ENCODE measurements at regions not wholly inside any gene's neighbourhood (a gene's known extent, or its start where the extent isn't known, plus 50 kb on each side); places are given as distances from the start of the nearest gene placed in this dataset.

- intact Hi-C loops (cut with DNase I): no loop called here
- no peak for ATAC-seq
- Histone ChIP-seq H3K4me1 (no peaks in the 10 kb centered on the region), H3K27ac (no peak overlapping the region), H3K27me3 (ENCODE audit: insufficient read depth in 3 of 3, low read length in 2 of 3) (no peaks in the 10 kb centered on the region), H3K4me3 (no peak overlapping the region), H3K36me3 (ENCODE audit: insufficient read depth in 1 of 2, low read depth in 1 of 2) (no peaks in the 10 kb centered on the region), H3K9me3 (no peaks in the 10 kb centered on the region)
- DNase-seq: no peak
- WGBS, 3 donors: 81 to 85% (median 83%) methylated on average over 13 of the region's 13 CpGs
- TF ChIP-seq CTCF (IDR thresholded peaks at IDR 0.05): no peak
Observed at GRCh38 chr2:105541189-105542050, 142.6 kb upstream of the FHL2 start.

- no peaks in the 10 kb centered on the region for H3K9me3 ChIP-seq
- intact Hi-C loops (cut with DNase I): no loop called here
- no peaks in the 10 kb centered on the region for H3K27me3 ChIP-seq (ENCODE audit: insufficient read depth in 3 of 3, low read length in 2 of 3)
- no peak for TF ChIP-seq CTCF (IDR thresholded peaks at IDR 0.05)
- 28 to 66% (median 30%) methylated on average over 2 of the region's 2 CpGs for WGBS, 3 donors
- H3K4me1 ChIP-seq: no peaks in the 10 kb centered on the region
- no peak overlapping the region for H3K27ac ChIP-seq
- DNase-seq (no peak), ATAC-seq (no peak)
- H3K4me3 ChIP-seq: no peak overlapping the region
- H3K36me3 ChIP-seq (ENCODE audit: insufficient read depth in 1 of 2, low read depth in 1 of 2): no peaks in the 10 kb centered on the region
Observed at GRCh38 chr2:105540642-105541041, 141.8 kb upstream of the FHL2 start.

GRCh38 chr2:105539331-105539730 is 140.5 kb upstream of the FHL2 start:
- no peak for DNase-seq
- no peak for ATAC-seq
- Histone ChIP-seq H3K36me3 (ENCODE audit: insufficient read depth in 1 of 2, low read depth in 1 of 2) (no peaks in the 10 kb centered on the region), H3K27ac (no peak overlapping the region), H3K4me3 (no peak overlapping the region), H3K27me3 (ENCODE audit: insufficient read depth in 3 of 3, low read length in 2 of 3) (no peaks in the 10 kb centered on the region), H3K4me1 (no peaks in the 10 kb centered on the region), H3K9me3 (no peaks in the 10 kb centered on the region)
- intact Hi-C loops (cut with DNase I): no loop called here
- 70 to 80% (median 72%) methylated on average over 6 of the region's 6 CpGs for WGBS, 3 donors
- no peak for TF ChIP-seq CTCF (IDR thresholded peaks at IDR 0.05)

- Histone ChIP-seq H3K27ac (no peak overlapping the region), H3K4me1 (no peaks in the 10 kb centered on the region), H3K9me3 (no peaks in the 10 kb centered on the region), H3K4me3 (no peak overlapping the region), H3K27me3 (ENCODE audit: insufficient read depth in 3 of 3, low read length in 2 of 3) (no peaks in the 10 kb centered on the region), H3K36me3 (ENCODE audit: insufficient read depth in 1 of 2, low read depth in 1 of 2) (no peaks in the 10 kb centered on the region)
- TF ChIP-seq CTCF (IDR thresholded peaks at IDR 0.05): no peak
- WGBS, 3 donors: 84 to 88% (median 87%) methylated on average over 5 of the region's 5 CpGs
- DNase-seq (no peak), ATAC-seq (no peak)
- intact Hi-C loops (cut with DNase I): no loop called here
Observed at GRCh38 chr2:105538840-105539239, 140.0 kb upstream of the FHL2 start.

GRCh38 chr2:105537920-105538319 is 139.1 kb upstream of the FHL2 start:
- intact Hi-C loops (cut with DNase I): no loop called here
- WGBS, 3 donors: 79 to 85% (median 84%) methylated on average over 4 of the region's 4 CpGs
- H3K36me3 ChIP-seq (ENCODE audit: insufficient read depth in 1 of 2, low read depth in 1 of 2): no peaks in the 10 kb centered on the region
- no peaks in the 10 kb centered on the region for H3K27me3 ChIP-seq (ENCODE audit: insufficient read depth in 3 of 3, low read length in 2 of 3)
- H3K4me1 ChIP-seq: no peaks in the 10 kb centered on the region
- TF ChIP-seq CTCF (IDR thresholded peaks at IDR 0.05): no peak
- no peak overlapping the region for H3K4me3 ChIP-seq
- DNase-seq (no peak), ATAC-seq (no peak)
- H3K9me3 ChIP-seq: no peaks in the 10 kb centered on the region
- no peak overlapping the region for H3K27ac ChIP-seq
